Left lobe of liver (tissue), 2 donors: ENCODE measurements at regions not wholly inside any gene's neighbourhood (a gene's known extent, or its start where the extent isn't known, plus 50 kb on each side); places are given as distances from the start of the nearest gene placed in this dataset.

ENCODE experiments used
- ATAC-seq: fragments of 200-7000 bp; cut with Tn5 transposase; one replicate; pipeline ENCODE4 v1.9.1; 2020; ENCODE audit warnings: mild to moderate bottlenecking, moderate library complexity
- DNase-seq: peaks from one replicate; pipeline ENCODE4 v3.0.0-alpha.2; 2020; ENCODE audit warnings: low spot score
- donor health status: DM: no; HTN: no; CAD: no; lungs with moderate emphysema.
- donor health status: DM: no; HTN: yes; CAD: no.

DNA sequence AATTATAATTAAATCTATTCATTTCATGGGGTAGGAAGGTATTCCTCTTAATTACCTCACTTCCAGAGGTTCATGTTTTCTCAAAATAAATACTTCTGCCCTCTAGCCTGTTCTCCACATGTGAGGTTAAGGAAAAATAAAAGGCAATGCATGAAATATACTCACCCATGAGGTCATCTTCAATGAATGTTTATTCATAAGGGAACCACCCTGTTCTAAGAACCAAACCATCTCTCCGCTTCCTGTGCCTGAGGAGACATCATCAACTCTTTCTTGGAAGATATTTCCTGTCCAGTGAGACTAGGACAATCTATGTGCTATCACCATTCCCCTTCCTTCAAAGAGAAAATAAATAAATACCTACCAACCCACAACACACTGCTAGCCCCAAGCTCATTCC, 513.7 kb upstream of the PLXNA2 start:
- ATAC-seq = no peak
- DNase-seq = no peak

DNA sequence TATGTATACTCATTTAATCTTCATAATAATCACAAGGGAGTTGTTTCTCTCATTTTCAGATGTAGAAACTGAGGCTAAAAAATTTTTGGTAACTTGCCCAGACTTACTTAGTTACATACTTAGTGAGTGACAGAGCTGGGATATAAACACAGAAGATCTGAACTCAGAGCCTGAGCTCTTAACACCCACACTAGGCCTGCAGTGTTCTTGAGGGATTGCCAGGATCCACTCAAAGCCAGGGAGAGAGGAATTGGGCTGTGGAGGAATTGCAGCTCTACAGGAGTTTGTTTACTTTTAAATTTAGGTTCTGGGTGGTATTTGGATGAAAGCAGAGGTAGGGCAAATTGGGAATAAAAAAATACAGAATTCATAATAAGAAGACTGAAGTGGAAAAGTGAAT, 515.1 kb upstream of the PLXNA2 start:
- ATAC-seq (no peak), DNase-seq (no peak)

DNA sequence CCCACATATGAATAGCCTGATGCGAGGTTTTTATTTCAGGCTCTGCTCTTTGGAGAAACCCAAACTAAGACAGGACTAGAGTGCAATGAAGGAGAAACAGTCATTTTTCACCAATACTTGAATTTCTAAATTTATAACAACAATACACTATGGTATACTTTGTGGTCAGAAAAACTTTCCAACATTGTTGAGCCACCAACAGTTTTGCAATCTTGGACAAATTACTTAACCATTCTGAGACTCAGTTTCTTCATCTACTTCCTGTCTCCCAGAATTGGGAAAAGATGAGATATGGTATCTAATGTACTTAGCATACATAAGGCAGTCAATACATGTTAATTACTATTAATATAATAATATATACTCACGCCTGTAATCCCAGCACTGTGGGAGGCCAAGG, 519.8 kb upstream of the PLXNA2 start:
- no peak for DNase-seq
- no peak for ATAC-seq

DNA sequence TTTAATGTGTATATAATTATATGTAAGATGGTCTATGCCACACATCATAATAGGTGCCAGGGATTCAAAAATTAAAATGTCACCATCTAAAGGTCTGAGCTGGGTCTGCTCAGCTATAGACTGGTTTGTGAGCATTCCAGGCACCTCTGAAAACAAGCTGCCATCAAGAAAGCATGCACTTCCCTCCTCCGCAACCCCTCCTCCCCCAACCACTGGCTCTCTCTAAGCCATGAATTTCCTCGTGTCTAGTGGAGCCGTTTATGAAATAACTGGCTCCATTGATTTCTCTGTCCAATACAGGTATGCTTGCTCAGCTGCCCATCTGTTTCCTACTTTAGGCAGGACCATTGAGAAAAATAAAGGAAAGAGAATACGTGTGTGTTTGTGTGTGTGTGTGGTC, 522.6 kb upstream of the PLXNA2 start:
- no peak for DNase-seq
- no peak for ATAC-seq

DNA sequence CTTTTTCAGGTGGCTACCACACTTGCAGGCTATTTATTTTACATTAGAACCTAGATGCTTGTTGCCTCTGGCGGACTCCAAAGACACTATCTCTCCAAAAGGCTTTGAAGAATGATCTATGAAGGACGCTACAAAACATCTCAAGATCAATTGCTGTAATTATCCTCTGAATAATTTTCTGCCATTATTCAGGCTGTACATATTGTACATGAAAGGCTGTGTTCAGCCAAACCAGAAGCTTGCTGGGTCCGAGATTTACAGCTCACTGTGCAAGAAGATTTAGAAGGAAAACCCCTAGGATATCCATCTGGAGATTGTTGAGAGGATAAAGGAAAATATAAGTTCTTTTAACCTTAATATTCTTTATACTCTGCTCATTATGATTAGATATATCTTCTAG, 523.6 kb upstream of the PLXNA2 start:
- ATAC-seq (no peak), DNase-seq (no peak)

DNA sequence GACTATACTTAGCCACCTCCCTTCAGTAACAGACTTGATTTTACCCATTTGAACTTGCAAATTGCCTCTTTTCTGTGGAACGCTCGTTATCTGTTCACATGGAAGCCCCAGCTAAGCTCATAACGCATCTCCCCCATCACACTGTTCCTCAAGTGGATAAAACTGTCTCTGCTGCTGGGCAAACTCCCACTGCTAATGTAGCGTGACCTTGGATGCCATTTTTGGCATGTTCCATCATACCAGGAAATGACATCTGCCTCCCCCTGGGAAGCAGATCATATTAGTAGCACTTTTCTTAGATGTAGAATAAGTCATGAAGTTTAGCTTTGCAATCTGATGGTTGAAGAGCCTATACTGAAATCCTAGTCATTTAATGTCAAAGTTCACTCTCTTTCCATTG, 528.7 kb upstream of the PLXNA2 start:
- no peak for ATAC-seq
- DNase-seq = no peak

DNA sequence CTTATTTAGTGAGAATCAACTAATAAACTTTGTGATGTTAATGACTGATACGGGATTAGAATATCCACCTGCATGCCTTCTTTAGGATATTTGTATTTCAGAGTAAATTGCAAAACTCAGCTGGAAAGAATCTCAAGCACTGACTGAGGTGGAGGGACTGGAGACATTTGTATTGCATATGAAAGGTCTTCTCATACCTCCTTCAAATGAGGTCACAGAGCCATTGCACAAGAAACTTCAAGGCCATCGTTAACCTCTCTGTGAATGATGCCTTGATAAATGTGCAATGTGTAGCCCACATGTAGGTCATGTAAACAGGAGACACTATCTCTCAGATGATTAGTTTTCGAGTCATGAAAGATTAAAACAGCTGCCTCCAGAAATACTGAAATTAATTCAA, 531.7 kb upstream of the PLXNA2 start:
- ATAC-seq = no peak
- no peak for DNase-seq

DNA sequence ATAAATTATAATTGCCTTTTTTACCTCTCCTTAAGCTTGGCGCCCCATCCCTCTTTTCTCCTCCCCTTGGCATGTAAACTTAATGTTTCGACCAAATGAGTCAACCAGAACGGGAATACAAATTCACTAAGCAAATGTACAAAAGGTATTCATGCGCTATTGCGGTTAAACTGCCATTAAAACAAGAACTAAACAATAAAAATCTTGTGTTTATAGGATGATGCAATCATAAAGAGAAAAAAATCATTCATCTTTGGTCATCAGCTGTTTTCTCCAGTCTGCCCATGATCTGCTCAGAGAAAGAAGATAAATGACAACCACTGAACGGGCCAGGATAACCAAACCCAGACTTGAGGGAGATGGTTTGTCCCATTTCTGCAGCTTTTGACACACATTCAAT, 534.2 kb upstream of the PLXNA2 start:
- DNase-seq (no peak), ATAC-seq (no peak)

DNA sequence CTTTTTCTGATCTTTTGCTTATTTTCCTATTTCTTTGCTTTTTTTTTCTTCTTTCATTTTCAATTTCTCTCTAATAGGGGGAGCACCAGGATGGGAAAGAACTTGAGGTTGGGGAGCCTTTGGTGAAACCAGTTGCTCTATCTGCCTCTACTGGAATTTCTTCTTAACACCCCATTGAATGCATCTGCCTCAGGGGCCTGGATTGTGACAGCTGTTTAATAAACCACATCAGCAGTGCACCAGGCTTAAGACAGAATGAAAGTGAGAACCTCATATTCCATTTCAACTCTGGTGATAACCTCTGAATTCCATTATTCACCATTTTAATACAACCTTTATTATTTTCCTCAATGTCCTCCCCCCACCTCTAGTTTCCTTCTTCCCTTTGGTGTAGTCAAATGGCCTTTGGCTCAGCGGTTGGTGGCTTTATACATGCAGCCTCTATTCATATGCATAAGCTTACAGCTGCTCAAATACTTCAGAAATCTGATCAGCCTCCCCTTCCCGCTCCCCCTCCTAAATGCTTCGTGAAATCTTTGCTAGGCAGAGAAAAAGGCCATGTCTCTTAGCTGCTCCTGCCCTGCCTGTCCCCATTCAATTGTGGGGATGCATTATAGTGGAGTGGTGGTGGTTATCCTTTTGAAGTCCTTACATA, 537.3 kb upstream of the PLXNA2 start:
- DNase-seq (no peak), ATAC-seq (no peak)

DNA sequence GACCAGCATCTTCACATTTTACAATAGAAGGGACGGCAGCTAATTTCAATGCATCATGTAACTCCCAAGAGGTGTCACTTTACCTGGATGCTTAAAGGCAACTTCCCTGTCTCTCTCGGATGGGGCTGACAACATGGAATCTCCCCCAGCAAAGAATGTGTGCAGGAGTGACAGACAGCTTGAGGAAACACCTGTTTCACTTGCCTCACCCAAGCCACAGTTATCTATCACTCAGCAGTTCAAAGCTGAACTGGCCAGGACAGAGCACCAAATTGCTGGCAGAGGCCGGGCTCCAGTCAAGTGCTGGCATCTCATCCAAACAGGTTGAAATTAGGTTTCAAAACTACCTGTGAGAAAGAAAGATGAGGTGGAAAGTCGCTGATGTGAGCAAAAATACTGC, 538.0 kb upstream of the PLXNA2 start:
- DNase-seq (no peak), ATAC-seq (no peak)

DNA sequence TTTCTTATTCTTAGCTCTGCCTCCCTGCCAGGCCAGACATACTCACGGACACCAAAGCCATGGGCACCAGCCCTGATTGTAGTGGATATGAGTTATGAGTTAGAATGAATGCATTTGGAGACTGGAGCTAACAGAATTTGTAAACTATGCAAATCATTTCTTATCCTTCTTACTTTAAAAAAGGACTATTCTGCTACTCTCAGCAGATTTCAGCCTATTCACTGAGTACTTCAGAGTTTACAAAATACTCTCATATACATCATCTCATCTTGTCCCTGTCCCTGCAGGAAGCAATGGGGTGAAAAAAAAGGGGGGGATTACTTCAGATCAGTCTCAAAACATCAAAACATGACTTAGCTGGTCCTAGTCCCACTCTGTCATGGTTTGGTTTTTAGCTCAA, 541.4 kb upstream of the PLXNA2 start:
- no peak for ATAC-seq
- no peak for DNase-seq

DNA sequence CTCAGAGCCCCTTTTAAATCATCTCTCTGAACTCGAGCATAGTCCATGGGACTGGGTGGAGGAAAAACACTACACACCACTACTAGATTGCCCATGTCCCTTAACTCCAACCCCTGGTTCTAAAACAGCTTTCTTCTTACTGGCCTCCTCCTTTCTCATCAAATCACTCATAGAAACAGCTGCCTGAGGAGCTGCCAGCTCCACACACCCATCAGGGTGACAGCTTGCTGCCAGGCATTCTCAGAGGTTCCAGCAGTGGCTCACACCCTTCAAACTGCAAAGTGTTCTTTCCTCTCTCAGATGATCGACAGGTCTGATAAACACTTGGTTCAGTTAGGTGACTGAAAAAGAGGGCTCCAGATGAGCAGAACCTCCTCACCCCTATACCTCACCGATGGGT, 543.0 kb upstream of the PLXNA2 start:
- ATAC-seq = no peak
- DNase-seq = no peak

DNA sequence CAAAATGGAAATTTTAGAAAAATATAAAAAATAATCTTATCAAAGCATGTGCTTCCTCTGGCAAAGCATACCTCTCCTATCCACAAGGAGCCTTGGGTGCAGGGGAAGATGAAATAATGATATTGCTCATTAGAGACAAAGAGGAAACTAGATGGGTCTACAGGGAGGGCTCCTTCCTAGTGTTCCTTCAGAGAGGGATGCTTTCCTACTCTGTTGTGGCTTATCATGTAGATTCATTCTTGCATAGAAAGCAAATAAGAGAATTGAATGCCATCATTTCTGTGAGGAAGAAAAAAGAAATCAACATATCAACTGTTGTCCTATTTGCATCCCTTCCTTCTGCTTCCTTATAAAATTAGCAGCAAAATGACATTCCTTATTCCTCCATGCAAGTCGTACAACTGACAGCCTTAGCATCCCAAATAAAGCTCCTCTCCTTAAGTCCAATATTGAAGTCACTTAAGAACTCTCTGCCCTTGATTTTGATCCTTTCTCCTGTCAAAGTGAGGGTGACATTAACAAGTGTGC, 543.9 kb upstream of the PLXNA2 start:
- no peak for ATAC-seq

DNA sequence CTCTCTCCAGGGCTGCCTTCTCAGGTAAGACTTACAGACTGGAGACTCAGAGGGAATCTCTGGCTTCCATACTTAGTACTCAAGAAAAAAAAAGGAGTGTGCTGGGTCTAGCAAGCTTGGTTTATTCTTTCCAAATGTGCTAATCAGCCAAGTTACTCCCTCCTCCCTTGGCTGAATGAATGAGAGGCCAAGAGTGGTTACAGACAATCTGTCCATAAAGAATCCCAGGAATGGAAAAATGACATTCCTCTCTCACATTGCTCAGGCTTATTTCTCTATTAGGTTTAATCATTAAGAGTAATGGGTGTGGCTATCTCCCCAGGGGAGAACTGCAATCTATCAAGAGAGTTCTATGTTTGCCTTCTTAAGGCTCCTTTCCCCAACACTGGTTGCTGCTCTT, 547.3 kb upstream of the PLXNA2 start:
- DNase-seq = no peak
- ATAC-seq = no peak

More for the DNA sequence above, 543.9 kb upstream of the PLXNA2 start:
- DNase-seq = no peak

DNA sequence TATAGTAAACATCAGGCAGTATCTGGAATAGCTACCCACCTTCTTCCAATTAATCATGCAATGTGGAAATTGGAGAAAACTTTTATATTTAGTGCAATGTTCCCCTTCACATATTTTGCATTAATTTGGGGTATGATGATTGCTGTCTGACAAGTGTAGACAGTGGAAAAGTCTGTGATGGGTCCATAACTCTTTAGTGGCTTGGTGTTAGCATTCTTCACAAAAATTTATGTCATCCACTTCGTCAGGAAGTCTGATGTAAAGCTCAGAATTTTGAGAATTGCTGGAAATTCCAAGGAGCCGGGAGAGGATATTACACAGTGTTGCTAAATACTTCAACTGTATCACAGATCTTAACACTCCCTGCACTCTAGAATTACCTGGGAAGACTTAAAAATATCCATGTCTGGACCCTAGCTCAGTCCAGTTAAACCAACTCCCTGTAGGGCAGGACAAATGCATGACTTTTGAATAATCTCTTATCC, 549.7 kb upstream of the PLXNA2 start:
- DNase-seq = no peak

DNA sequence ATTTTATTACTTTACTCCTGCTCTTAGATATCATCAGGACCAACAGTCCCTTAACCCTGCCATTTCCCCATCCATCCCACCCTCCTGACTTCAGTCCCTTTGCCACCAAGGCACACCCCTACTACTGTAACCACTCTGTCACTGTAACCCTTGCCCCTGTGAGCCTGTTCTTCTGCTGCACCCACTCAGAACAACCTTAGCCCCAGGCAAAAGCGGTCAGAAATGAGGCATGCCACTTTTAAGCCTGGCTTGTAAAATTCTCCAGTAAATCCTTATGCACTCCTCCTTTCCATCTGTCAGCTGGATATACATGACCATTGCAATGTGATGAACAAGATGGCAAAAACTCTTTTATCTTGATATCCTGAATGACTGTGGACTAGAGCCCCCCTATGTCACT, 555.0 kb upstream of the PLXNA2 start:
- DNase-seq (no peak), ATAC-seq (no peak)

More for the DNA sequence above, 549.7 kb upstream of the PLXNA2 start:
- ATAC-seq = no peak

DNA sequence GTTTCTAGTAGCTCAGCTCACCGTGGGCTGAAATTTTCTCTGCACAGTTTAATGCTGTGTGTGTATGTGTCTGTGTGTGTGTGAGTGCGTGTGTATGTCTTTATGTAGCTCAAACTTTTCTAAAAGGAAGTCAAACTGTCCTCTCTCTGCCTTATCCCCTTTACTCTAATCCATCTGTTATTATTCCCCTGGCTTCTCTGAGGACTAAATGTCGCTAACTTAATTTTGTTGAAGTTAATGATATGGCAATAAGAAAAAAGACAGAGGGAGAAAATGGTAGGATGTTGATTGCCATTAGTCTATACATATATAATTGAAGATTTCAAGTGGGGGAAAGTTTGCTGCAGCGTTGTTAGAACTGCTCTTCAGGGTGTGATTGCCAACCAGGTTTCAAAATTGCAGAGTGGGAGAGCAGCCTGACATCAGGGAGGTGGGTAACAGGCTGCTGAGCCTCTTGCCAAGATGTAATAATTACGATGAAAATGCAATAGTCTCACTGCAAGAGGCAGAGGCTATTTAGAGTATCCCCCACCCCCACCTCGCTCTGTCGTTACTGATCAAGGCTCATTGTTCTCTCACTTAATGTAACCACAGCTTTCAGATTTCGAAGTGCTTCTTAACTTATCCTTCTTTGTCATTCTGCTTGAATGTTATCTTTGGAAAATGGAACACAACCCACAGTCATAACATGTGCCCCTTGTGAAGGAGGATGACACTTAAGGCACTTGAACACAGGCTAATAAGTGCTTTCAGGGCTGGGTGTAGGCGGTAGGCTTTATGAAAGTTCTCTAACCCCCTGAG, 559.0 kb upstream of the PLXNA2 start:
- ATAC-seq (no peak), DNase-seq (no peak)

DNA sequence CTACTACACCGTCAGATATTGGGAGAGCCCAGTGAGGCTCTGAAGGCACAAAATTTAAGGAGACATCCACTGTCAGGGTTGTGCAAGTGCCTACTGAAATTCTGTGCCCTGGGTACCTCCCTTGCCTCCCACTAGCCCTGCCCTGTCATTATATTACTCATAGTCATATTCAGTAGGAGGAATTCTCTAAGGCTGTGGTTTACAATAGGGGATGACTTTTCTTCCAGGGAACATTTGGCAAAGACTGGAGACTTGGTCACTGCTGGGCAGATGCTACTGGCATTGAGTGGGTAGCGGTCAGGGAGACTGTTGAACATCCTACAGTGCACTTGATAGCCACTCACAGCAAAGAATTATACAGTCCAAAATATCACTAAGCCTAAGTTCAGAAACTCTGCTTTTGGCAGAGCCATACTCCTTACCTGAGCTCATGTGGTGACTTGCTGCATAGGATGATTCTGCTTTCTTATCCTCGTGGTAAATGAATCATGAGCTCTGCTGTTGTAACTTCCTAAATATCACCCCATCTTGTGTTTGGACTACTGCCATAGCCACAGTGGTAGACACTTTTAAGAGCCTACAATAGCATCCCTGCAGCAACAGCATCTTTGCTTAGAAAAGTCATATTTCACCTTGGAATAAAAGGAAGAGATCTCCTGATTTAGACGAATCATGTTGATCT, 563.4 kb upstream of the PLXNA2 start:
- DNase-seq (no peak), ATAC-seq (no peak)

DNA sequence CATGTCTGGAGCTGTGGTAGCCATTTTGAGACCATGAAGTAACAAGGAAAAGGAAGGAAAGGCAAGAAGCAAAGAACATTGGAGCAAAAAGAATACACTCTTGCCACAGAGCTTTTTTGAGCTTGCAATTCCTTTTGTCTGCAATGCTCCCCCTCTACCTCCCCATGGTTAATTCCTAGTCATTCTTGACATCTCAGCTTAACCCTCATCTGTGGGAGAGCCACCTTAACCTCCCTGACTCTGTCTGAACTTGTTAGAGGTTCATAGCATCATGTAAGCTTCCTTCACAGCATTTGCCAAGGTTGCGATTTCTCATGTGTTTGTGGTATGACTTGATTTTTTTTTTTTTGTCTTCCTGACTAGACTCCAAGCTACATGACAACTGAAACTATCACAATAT, 564.1 kb upstream of the PLXNA2 start:
- ATAC-seq = no peak

DNA sequence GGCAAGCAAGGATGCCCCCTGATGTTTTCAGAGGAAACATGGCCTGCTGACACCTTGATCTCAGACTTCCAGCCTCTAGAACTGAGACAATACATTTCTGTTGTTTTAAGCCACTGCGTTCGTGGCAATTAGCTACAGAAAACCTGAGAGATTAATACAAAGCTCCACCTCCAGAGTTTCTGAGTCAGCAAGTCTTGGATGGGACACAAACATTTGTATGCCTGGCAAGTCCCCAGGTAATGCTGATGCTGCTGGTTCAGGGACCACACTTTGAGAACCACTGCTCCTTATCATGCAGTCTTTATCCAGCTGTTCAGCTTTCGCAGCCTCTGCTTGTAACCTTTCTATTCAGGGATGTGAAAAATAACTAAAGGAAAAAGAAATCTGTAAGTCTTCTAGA, 565.7 kb upstream of the PLXNA2 start:
- no peak for DNase-seq
- ATAC-seq = no peak

More for the DNA sequence above, 564.1 kb upstream of the PLXNA2 start:
- no peak for DNase-seq

DNA sequence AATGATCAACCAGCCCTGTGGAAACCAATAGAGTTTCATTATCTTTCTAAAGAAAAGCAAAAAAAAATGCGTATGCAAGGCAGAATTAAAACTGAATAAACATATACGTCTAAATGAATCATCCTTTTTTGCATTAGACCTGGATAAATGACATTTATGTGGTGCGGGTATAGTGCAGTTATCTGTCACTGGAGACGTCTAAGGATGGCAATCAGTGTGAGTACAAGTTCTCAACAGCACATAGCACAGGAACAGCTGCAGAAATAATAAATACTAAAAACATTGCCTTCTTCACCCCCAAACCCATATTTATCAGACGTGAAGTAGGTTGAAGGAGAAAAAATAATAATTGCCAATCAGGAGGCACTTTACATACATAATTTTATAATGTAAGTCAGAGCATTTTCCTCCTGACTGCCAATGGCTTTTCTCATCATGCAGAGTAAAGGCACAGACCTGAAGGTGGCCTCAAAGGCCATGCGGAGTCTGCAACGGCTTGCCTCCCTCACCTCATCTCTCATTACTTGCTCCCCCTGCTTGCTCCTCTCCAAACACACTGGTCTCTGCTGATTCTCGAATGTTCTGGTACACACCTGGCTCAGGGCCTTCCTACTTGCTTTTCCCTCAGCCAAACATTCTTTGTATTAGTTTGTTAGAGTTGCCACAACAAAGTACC, 574.7 kb upstream of the PLXNA2 start:
- ATAC-seq (no peak), DNase-seq (no peak)
